Activated T-helper 17 cell treated with anti-CD3 and anti-CD28 coated beads, Interleukin-2, amount 50 U/mL, for 72 hours (primary cell): ENCODE measurements at regions not wholly inside any gene's neighbourhood (a gene's known extent, or its start where the extent isn't known, plus 50 kb on each side); places are given as distances from the start of the nearest gene placed in this dataset.

Experiments
- ATAC-seq: fragments of 150-1000 bp; cut with Tn5 transposase; replicated peaks from 2 replicates; pipeline ENCODE4 v1.10.0; 2021; ENCODE audit warnings: mild to moderate bottlenecking, moderate library complexity
- H3K27ac Mint-ChIP-seq: one replicate; pipeline ENCODE4 v1.8.0; 2022; ENCODE audit warnings: mixed read lengths
- H3K27me3 Mint-ChIP-seq: one replicate; pipeline ENCODE4 v1.8.0; 2022; ENCODE audit warnings: mixed read lengths
- H3K36me3 Mint-ChIP-seq: one replicate; pipeline ENCODE4 v1.8.0; 2022; ENCODE audit warnings: low read depth, mild to moderate bottlenecking, mixed read lengths
- H3K4me1 Mint-ChIP-seq: one replicate; pipeline ENCODE4 v1.8.0; 2022; ENCODE audit warnings: mixed read lengths
- H3K4me3 Mint-ChIP-seq: one replicate; pipeline ENCODE4 v1.8.0; 2022; ENCODE audit warnings: mild to moderate bottlenecking, mixed read lengths
- H3K9me3 Mint-ChIP-seq: one replicate; pipeline ENCODE4 v1.8.0; 2022; ENCODE audit warnings: mixed read lengths

GRCh38 chr2:19123556-19123955, 234.9 kb downstream of the OSR1 start:
- ATAC-seq, result no peak
- Mint-ChIP-seq H3K4me3 (no peak overlapping the region), H3K27ac (no peak overlapping the region), H3K36me3 (no peaks in the 10 kb centered on the region), H3K9me3 (no peaks in the 10 kb centered on the region), H3K4me1 (no peaks in the 10 kb centered on the region), H3K27me3 (no peaks in the 10 kb centered on the region)

GRCh38 chr2:19122220-19122619, 236.2 kb downstream of the OSR1 start:
- Mint-ChIP-seq H3K4me1 (no peaks in the 10 kb centered on the region), H3K4me3 (no peak overlapping the region), H3K36me3 (no peaks in the 10 kb centered on the region), H3K9me3 (no peaks in the 10 kb centered on the region), H3K27me3 (no peaks in the 10 kb centered on the region), H3K27ac (no peak overlapping the region)
- ATAC-seq, result no peak

DNA sequence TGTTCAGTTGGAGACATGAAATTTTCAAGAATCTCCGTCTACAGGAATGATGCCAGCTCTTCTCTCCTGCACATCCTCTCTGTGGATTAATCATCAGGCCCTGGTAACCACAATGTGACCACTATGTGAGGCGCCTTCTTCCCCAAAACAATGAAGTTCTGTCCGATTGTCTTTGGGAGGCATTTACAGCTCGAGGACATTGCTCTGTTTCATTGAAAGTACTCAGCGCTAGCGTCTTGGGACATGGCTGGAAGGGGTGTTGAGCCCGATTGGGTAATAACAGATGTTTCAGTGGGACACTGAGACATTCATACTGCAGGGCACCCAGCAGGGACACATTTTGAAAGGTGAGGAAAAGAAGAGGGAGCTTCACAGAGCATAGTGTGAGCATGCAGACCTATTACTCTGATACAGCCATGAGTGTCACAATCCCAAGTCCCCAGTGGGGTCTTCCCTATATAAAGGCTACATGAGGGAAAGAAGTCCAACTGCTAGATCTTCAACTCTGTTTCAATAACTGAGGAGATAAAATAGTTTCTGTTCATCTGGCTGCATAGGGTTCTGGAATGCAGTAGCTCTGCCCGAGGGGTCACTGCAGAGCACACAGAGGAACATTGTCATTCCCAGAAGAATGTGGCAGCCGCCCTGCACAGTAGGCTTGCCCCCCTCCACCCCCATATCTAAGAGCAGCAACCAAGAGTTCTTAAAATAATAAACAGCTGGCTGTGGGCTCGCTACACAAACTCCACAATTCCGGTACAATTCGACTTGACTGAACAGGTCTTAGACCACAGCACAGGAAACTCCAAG, 237.3 kb downstream of the OSR1 start:
- Mint-ChIP-seq H3K4me1 (no peaks in the 10 kb centered on the region), H3K27ac (no peak overlapping the region), H3K4me3 (no peak overlapping the region), H3K27me3 (no peaks in the 10 kb centered on the region), H3K36me3 (no peaks in the 10 kb centered on the region), H3K9me3 (no peaks in the 10 kb centered on the region)
- ATAC-seq, result no peak

GRCh38 chr2:19120181-19120580, 238.2 kb downstream of the OSR1 start:
- no peak for ATAC-seq
- no peaks in the 10 kb centered on the region for H3K4me1 Mint-ChIP-seq
- no peak overlapping the region for H3K4me3 Mint-ChIP-seq
- no peaks in the 10 kb centered on the region for H3K9me3 Mint-ChIP-seq
- no peaks in the 10 kb centered on the region for H3K27me3 Mint-ChIP-seq
- no peaks in the 10 kb centered on the region for H3K36me3 Mint-ChIP-seq
- H3K27ac Mint-ChIP-seq, result no peak overlapping the region

DNA sequence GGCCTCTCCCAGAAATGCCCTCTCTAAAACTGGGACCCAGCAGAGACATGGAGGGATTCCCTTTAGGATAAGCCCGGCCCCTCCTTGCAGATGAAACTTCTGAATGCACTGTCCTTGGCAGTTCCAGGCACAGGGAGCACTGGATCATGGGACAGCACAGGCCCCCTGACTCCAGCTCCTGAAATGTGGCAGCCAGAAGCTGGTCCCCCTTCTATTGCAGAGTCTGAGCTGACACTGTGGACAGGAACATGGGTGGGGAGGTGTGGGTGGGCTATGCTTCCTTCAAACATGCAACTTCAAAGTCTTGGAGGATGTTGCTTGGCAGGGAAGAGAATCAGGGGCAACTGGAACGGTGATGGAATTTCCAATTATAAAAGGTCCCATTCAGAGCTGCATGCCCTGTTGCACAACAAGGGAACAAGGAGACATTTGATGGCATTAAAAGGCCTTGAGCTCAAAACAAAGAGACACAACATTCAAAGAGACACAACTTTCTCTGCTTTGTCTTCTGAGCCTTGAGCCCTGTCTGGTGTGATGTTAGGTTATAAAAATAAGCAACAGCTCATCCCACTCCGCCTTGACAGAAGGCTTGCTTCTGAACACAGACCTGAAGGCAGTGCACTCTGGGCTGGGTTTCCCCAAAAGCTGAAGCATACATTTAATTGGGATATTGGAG, 239.0 kb downstream of the OSR1 start:
- Mint-ChIP-seq H3K36me3 (no peaks in the 10 kb centered on the region), H3K27ac (no peak overlapping the region), H3K27me3 (no peaks in the 10 kb centered on the region), H3K4me1 (no peaks in the 10 kb centered on the region), H3K4me3 (no peak overlapping the region), H3K9me3 (no peaks in the 10 kb centered on the region)
- ATAC-seq, result no peak

DNA sequence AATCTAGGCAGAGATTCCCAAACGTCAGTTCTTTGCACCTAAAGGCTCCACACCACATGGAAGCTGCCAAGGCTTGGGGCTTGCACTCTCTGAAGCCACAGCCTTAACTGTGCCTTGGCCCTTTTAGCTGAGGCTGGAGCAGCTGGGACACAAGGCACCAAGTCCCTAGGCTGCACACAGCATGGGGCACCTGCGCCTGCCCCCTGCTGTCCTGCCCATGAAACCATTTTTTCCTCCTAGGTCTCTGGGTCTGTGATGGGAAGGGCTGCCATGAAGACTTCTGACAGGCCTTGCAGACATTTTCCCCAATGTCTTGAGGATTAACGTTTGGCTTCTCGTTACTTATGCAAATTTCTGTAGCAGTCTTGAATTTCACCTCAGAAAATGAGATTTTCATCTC, 241.5 kb downstream of the OSR1 start:
- peaks cover 3% of the 10 kb centered on the region for H3K27me3 Mint-ChIP-seq
- H3K36me3 Mint-ChIP-seq, result no peaks in the 10 kb centered on the region
- no peak overlapping the region for H3K4me3 Mint-ChIP-seq
- no peaks in the 10 kb centered on the region for H3K4me1 Mint-ChIP-seq
- H3K9me3 Mint-ChIP-seq, result no peaks in the 10 kb centered on the region
- no peak for ATAC-seq
- H3K27ac Mint-ChIP-seq, result no peak overlapping the region

- Mint-ChIP-seq H3K4me1 (no peaks in the 10 kb centered on the region), H3K9me3 (no peaks in the 10 kb centered on the region), H3K36me3 (no peaks in the 10 kb centered on the region), H3K4me3 (no peak overlapping the region), H3K27ac (no peak overlapping the region), H3K27me3 (peaks cover 3% of the 10 kb centered on the region)
- no peak for ATAC-seq
Observed at GRCh38 chr2:19114754-19115231, 243.6 kb downstream of the OSR1 start.

DNA sequence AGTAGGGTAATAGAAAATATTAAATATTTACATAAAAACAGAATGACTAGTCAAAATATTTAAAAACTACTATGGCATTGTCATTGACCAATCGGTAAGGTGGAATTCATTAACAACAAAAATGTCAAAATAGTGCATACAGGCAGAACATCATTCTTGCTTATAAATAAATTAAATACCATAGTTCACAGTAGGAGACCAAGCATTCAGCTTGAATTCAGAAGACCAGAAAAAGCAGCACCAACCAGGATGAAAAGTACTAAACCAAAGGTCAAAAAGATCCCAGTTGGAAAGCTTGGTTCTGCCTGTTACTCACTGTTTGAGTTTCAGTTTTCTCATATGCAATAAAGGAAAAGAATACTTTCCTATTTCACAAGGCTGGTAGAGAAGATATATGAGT, 244.3 kb downstream of the OSR1 start:
- H3K36me3 Mint-ChIP-seq, result no peaks in the 10 kb centered on the region
- H3K27ac Mint-ChIP-seq, result no peak overlapping the region
- H3K4me1 Mint-ChIP-seq, result no peaks in the 10 kb centered on the region
- H3K9me3 Mint-ChIP-seq, result no peaks in the 10 kb centered on the region
- H3K27me3 Mint-ChIP-seq, result peaks cover 3% of the 10 kb centered on the region
- H3K4me3 Mint-ChIP-seq, result no peak overlapping the region
- ATAC-seq, result no peak

- Mint-ChIP-seq H3K27me3 (peaks cover 3% of the 10 kb centered on the region), H3K4me1 (no peaks in the 10 kb centered on the region), H3K27ac (no peak overlapping the region), H3K4me3 (no peak overlapping the region), H3K9me3 (no peaks in the 10 kb centered on the region), H3K36me3 (no peaks in the 10 kb centered on the region)
- no peak for ATAC-seq
Observed at GRCh38 chr2:19111354-19111753, 247.1 kb downstream of the OSR1 start.

DNA sequence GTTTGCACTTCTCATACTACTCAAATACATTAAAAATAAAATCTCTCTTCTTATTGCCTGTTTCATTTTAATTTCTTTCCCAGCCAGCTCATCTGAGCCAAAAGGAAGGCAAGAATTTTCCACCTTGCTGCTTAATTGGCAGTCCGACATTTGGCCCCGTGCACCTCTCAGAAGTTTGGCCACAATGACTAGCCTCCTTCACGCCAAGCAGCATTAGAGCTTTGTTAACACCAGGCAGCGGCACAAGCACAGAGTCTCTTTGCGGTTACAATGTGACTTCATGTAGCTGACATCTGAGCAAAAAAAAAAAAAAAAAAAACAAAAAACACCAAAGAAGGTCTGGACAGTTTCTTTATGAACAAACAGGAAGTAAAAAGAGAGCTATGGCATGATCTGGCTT, 248.9 kb downstream of the OSR1 start:
- H3K27me3 Mint-ChIP-seq, result peaks cover 3% of the 10 kb centered on the region
- no peak overlapping the region for H3K4me3 Mint-ChIP-seq
- ATAC-seq, result no peak
- H3K4me1 Mint-ChIP-seq, result no peaks in the 10 kb centered on the region
- H3K36me3 Mint-ChIP-seq, result no peaks in the 10 kb centered on the region
- H3K27ac Mint-ChIP-seq, result no peak overlapping the region
- H3K9me3 Mint-ChIP-seq, result no peaks in the 10 kb centered on the region

- no peaks in the 10 kb centered on the region for H3K9me3 Mint-ChIP-seq
- no peaks in the 10 kb centered on the region for H3K4me1 Mint-ChIP-seq
- no peak for ATAC-seq
- H3K4me3 Mint-ChIP-seq, result no peak overlapping the region
- no peak overlapping the region for H3K27ac Mint-ChIP-seq
- H3K36me3 Mint-ChIP-seq, result no peaks in the 10 kb centered on the region
- no peaks in the 10 kb centered on the region for H3K27me3 Mint-ChIP-seq
Observed at GRCh38 chr2:19106376-19106775, 252.0 kb downstream of the OSR1 start.

- H3K27ac Mint-ChIP-seq, result no peak overlapping the region
- H3K4me3 Mint-ChIP-seq, result no peak overlapping the region
Observed at GRCh38 chr2:19104503-19104902, 253.9 kb downstream of the OSR1 start.

DNA sequence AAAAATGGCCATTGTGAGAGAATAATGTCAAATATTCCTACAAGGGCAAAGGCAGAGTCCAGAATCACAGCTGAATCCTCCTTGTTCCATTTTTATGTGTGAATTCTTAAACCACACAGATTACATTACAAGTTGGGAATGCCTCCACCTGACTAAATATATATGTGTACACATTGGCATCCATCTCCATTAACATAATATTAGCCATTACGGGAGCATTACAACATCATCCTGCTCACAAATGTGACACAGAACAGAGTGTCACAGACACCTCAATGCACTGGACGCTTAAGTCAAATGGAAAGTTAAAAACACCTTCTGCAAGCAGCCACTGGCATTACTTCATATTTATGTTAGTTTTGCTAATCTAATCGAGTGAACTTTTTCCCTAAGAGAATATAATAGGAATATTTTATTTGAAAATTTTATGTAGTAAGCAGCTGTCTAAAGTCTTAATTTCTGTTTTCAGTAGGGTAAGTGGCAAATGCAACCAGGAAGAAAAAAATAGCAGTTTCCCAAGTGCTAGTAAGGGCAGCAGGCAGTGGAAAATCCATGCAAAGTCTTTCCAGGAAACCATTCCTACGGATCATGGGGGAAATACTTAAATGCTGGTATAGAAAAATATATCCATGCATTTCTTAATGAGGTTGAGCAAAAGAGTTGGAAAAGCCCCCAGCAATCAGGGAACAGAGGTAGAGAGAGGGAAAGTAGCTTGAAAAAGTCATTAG, 255.6 kb downstream of the OSR1 start:
- no peak overlapping the region for H3K27ac Mint-ChIP-seq
- no peak for ATAC-seq
- no peaks in the 10 kb centered on the region for H3K4me1 Mint-ChIP-seq
- H3K36me3 Mint-ChIP-seq, result no peaks in the 10 kb centered on the region
- H3K4me3 Mint-ChIP-seq, result no peak overlapping the region
- H3K9me3 Mint-ChIP-seq, result no peaks in the 10 kb centered on the region
- no peaks in the 10 kb centered on the region for H3K27me3 Mint-ChIP-seq

More at GRCh38 chr2:19104503-19104902, 253.9 kb downstream of the OSR1 start:
- Mint-ChIP-seq H3K36me3 (no peaks in the 10 kb centered on the region), H3K9me3 (no peaks in the 10 kb centered on the region), H3K27me3 (no peaks in the 10 kb centered on the region), H3K4me1 (no peaks in the 10 kb centered on the region)
- ATAC-seq, result no peak

DNA sequence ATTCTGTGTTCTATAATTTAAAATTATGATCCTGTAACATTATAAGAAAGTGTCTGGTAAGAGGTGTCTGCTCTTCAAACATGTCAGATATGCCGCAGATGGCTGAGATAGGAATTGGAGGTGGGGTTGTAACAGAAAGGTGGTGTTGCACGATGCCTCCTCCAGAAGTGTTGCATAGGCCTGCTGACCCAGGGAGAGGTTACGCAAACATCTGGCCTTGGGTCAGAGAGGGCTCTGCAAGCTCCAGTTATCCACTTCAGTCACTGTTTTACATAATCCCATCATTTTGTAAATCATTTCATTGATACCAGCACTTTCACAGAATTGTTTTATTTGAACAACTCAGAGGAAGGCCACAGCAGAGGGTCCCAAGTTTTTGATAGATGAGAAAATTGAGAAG, 256.5 kb downstream of the OSR1 start:
- Mint-ChIP-seq H3K27ac (no peak overlapping the region), H3K4me3 (no peak overlapping the region), H3K36me3 (no peaks in the 10 kb centered on the region), H3K27me3 (no peaks in the 10 kb centered on the region), H3K9me3 (no peaks in the 10 kb centered on the region), H3K4me1 (no peaks in the 10 kb centered on the region)
- ATAC-seq, result no peak

- ATAC-seq, result no peak
- Mint-ChIP-seq H3K36me3 (no peaks in the 10 kb centered on the region), H3K9me3 (no peaks in the 10 kb centered on the region), H3K4me3 (no peak overlapping the region), H3K27me3 (no peaks in the 10 kb centered on the region), H3K27ac (no peak overlapping the region), H3K4me1 (no peaks in the 10 kb centered on the region)
Observed at GRCh38 chr2:19100570-19100969, 257.9 kb downstream of the OSR1 start.
